PC-9 (cell line): ENCODE measurements at regions not wholly inside any gene's neighbourhood (a gene's known extent, or its start where the extent isn't known, plus 50 kb on each side); places are given as distances from the start of the nearest gene placed in this dataset.

Experiments
- EZH2 ChIP-seq: fragments of 200-600 bp; sonication (generic); IDR thresholded peaks from 2 replicates; pipeline ENCODE4 v1.8.0; 2017; ENCODE audit warnings: antibody characterized with exemption, low read depth
- TF ChIP-seq, protein P1 (sequence below): fragments of 200-600 bp; sonication (generic); conservative IDR thresholded peaks from 2 replicates; pipeline ENCODE4 v1.6.1; 2017; ENCODE audit warnings: mixed run types, antibody characterized with exemption, mild to moderate bottlenecking, moderate library complexity

DNA sequence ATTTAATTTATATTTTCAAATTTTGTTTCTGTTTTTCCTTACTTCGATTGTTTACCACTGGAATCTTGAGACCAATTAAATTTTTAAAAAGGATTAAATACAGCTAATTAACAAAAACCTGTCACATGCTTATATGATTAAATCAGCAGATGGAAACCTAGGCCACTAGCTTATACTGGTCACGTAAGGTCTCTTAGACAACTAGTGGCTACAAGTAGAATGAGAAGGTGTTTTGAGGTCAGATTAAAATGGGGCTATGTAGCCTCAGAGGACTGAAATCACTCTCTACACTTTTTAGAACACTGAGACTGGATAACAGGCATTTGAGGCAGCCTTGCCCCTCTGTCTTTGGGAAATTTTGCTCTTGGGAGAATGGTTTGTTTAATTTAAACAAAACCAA, 246.5 kb upstream of the ONECUT1 start:
- TF ChIP-seq, protein P1, sequence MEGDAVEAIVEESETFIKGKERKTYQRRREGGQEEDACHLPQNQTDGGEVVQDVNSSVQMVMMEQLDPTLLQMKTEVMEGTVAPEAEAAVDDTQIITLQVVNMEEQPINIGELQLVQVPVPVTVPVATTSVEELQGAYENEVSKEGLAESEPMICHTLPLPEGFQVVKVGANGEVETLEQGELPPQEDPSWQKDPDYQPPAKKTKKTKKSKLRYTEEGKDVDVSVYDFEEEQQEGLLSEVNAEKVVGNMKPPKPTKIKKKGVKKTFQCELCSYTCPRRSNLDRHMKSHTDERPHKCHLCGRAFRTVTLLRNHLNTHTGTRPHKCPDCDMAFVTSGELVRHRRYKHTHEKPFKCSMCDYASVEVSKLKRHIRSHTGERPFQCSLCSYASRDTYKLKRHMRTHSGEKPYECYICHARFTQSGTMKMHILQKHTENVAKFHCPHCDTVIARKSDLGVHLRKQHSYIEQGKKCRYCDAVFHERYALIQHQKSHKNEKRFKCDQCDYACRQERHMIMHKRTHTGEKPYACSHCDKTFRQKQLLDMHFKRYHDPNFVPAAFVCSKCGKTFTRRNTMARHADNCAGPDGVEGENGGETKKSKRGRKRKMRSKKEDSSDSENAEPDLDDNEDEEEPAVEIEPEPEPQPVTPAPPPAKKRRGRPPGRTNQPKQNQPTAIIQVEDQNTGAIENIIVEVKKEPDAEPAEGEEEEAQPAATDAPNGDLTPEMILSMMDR = no peak
- TF ChIP-seq EZH2 = no peak
